PC-9 (cell line): ENCODE measurements at regions not wholly inside any gene's neighbourhood (a gene's known extent, or its start where the extent isn't known, plus 50 kb on each side); places are given as distances from the start of the nearest gene placed in this dataset.

Experiments used
- BruUV-seq: library from RNA; stranded (reverse); fragments of 400-500 nt; replicated peaks from 2 replicates; lab custom pipeline; 2021; lab: Mats Ljungman, UMichigan
- CTCF ChIA-PET: fragments of 300-600 bp; sonication (Branson Sonifier 250); formaldehyde crosslinking; loops from one replicate; lab custom pipeline; 2022; ENCODE audit warnings: antibody characterized with exemption; lab: Charles Lee
- POLR2A ChIA-PET: fragments of 300-600 bp; sonication (Branson Sonifier 250); formaldehyde crosslinking; loops from one replicate; lab custom pipeline; 2022; ENCODE audit warnings: antibody characterized with exemption; ENCODE audit not compliant: unreplicated experiment; lab: Charles Lee
- DNase-seq, 2 experiments: peaks; one replicate each; pipeline versions ENCODE4 v3.0.0 to v3.0.0-alpha.2; 2015 to 2022; ENCODE audit warnings: mixed read lengths in 1 of 2
- H2AFZ ChIP-seq: fragments of 200-600 bp; sonication (generic); 2 replicates; pipeline ENCODE4 v1.8.1; 2017; ENCODE audit warnings: antibody characterized with exemption
- H3F3A ChIP-seq: fragments of 200-600 bp; sonication (generic); 2 replicates; pipeline ENCODE4 v1.8.1; 2017; ENCODE audit warnings: antibody characterized with exemption, mild to moderate bottlenecking, low read depth; ENCODE audit not compliant: insufficient read depth
- H3K27ac ChIP-seq: fragments of 200-600 bp; sonication (generic); 2 replicates; pipeline ENCODE4 v1.6.1; 2016; ENCODE audit warnings: mixed run types
- H3K27me3 ChIP-seq: fragments of 200-600 bp; sonication (generic); 2 replicates; pipeline ENCODE4 v1.6.1; 2016; ENCODE audit warnings: low read depth, mixed run types; ENCODE audit not compliant: insufficient read depth
- H3K36me3 ChIP-seq: fragments of 200-600 bp; sonication (generic); 2 replicates; pipeline ENCODE4 v1.6.1; 2016; ENCODE audit warnings: low read depth, mixed run types
- H3K4me1 ChIP-seq: fragments of 200-600 bp; sonication (generic); replicated peaks from 2 replicates; pipeline ENCODE4 v1.6.1; 2016; ENCODE audit warnings: mixed run types; ENCODE audit not compliant: insufficient read depth
- H3K4me2 ChIP-seq: fragments of 200-600 bp; sonication (generic); 2 replicates; pipeline ENCODE4 v1.6.1; 2017; ENCODE audit warnings: mixed run types
- H3K4me3 ChIP-seq: fragments of 200-600 bp; sonication (generic); 2 replicates; pipeline ENCODE4 v1.6.1; 2016; ENCODE audit warnings: mixed run types
- H3K79me2 ChIP-seq: fragments of 200-600 bp; sonication (generic); 2 replicates; pipeline ENCODE4 v1.6.1; 2017; ENCODE audit warnings: low read depth, mixed run types
- H3K9me2 ChIP-seq: fragments of 200-600 bp; sonication (generic); 2 replicates; pipeline ENCODE4 v1.8.1; 2017; ENCODE audit warnings: mild to moderate bottlenecking; ENCODE audit not compliant: insufficient read depth
- H3K9me3 ChIP-seq: fragments of 200-600 bp; sonication (generic); 2 replicates; pipeline ENCODE4 v1.8.1; 2016; ENCODE audit warnings: low read depth; ENCODE audit not compliant: insufficient read depth
- H4K20me1 ChIP-seq: fragments of 200-600 bp; sonication (generic); 2 replicates; pipeline ENCODE4 v1.8.1; 2017; ENCODE audit not compliant: insufficient read depth
- CTCF ChIP-seq: fragments of 200-600 bp; sonication (generic); conservative IDR thresholded peaks from 2 replicates; pipeline ENCODE4 v1.6.1; 2017; ENCODE audit warnings: mixed run types, antibody characterized with exemption, mild to moderate bottlenecking, moderate library complexity
- EZH2 ChIP-seq: fragments of 200-600 bp; sonication (generic); IDR thresholded peaks from 2 replicates; pipeline ENCODE4 v1.8.0; 2017; ENCODE audit warnings: antibody characterized with exemption, low read depth
- intact Hi-C: fragments of 100-400 bp; cut with micrococcal nuclease; formaldehyde crosslinking; loops from one replicate; pipeline ENCODE4 v1.10.0; 2022; ENCODE audit not compliant: unreplicated experiment

- ChIA-PET CTCF (no interaction called here), POLR2A (no interaction called here)
- Histone ChIP-seq H3K4me2 (no peak overlapping the region), H2AFZ (no peak overlapping the region), H3K79me2 (no peaks in the 10 kb centered on the region), H3K4me1 (no peaks in the 10 kb centered on the region), H3K9me3 (no peaks in the 10 kb centered on the region), H3K27me3 (no peaks in the 10 kb centered on the region), H3K27ac (no peak overlapping the region), H3K9me2 (no peaks in the 10 kb centered on the region), H3F3A (no peaks in the 10 kb centered on the region), H3K4me3 (no peak overlapping the region), H4K20me1 (no peaks in the 10 kb centered on the region), H3K36me3 (no peaks in the 10 kb centered on the region)
- no TSS peak for BruUV-seq
- no peak for DNase-seq
- no peak for TF ChIP-seq CTCF
- TF ChIP-seq EZH2: no peak
- intact Hi-C loops: no loop called here
Observed at GRCh38 chr4:170231377-170231776, 141.6 kb upstream of the AADAT start.

GRCh38 chr4:170230242-170230641 lies 140.5 kb upstream of the AADAT start:
- DNase-seq: no peak
- no peak overlapping the region for H2AFZ ChIP-seq
- no peaks in the 10 kb centered on the region for H3K79me2 ChIP-seq
- TF ChIP-seq EZH2 (no peak), CTCF (no peak)
- no peaks in the 10 kb centered on the region for H4K20me1 ChIP-seq
- no peaks in the 10 kb centered on the region for H3K27me3 ChIP-seq
- BruUV-seq: no TSS peak
- no peak overlapping the region for H3K27ac ChIP-seq
- no peaks in the 10 kb centered on the region for H3K4me1 ChIP-seq
- H3K9me3 ChIP-seq: no peaks in the 10 kb centered on the region
- no peaks in the 10 kb centered on the region for H3K9me2 ChIP-seq
- no peaks in the 10 kb centered on the region for H3F3A ChIP-seq
- no peak overlapping the region for H3K4me3 ChIP-seq
- no peaks in the 10 kb centered on the region for H3K36me3 ChIP-seq
- ChIA-PET CTCF (no interaction called here), POLR2A (no interaction called here)
- intact Hi-C loops: no loop called here
- H3K4me2 ChIP-seq: no peak overlapping the region

- Histone ChIP-seq H3K4me2 (no peak overlapping the region), H3K27ac (no peak overlapping the region), H3K27me3 (no peaks in the 10 kb centered on the region), H3K9me2 (no peaks in the 10 kb centered on the region), H4K20me1 (no peaks in the 10 kb centered on the region), H3K4me3 (no peak overlapping the region), H3K9me3 (no peaks in the 10 kb centered on the region), H3K36me3 (no peaks in the 10 kb centered on the region), H3F3A (no peaks in the 10 kb centered on the region), H2AFZ (no peak overlapping the region), H3K4me1 (no peaks in the 10 kb centered on the region), H3K79me2 (no peaks in the 10 kb centered on the region)
- no TSS peak for BruUV-seq
- no peak for DNase-seq
- intact Hi-C loops: no loop called here
- TF ChIP-seq EZH2 (no peak), CTCF (no peak)
- ChIA-PET POLR2A (no interaction called here), CTCF (no interaction called here)
Observed at GRCh38 chr4:170229006-170229405, 139.2 kb upstream of the AADAT start.
